ENCODE measurements at regions not wholly inside any gene's neighbourhood (a gene's known extent, or its start where the extent isn't known, plus 50 kb on each side); places are given as distances from the start of the nearest gene placed in this dataset.

DNA sequence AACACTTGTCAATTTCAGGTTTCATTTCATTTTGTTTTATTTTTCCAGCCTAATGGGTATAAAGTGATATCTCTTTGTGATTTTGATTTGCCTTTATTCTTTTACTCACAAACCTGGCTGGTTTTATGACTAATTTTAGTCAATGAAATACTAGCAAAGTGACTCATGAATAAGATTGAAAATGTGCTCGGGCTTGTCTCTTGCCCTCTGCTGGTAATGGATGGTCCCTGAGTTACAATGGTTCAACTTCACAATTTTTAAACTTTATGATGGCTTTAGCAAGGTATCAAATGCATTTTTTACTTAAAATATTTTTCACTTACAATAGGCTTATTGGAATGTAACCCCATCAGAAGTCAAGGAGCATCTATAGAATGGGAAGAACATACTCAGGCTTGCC, 431.4 kb upstream of the CCNG1 start:
- DNase-seq (ENCODE audit: low read depth) = no peak

DNA sequence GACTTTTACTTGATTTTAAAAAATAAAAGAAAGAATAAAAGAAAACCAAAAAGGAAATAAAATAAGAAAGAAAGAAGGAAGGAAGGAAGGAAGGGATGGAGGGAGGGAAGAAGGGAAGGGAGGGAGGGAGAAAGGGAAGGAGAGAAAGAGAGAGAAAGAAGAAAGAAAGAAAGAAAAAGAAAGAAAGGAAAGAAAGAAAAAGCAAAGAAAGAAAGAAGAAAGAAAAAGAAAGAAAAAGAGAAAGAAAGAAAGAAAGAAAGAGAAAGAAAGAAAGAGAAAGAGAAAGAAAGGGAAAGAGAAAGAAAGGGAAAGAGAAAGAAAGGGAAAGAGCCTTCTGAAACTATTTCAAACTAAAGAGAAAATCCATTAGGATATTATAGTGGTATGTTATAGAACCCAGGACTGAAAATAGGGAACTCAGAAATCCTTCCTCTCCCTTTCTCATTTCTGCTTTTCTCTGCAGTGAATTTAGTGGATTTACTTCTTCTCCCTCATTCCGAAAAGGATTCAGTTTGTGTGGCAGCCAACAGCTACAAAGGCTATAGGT, 414.7 kb upstream of the CCNG1 start:
- H3K4me3 ChIP-seq (ENCODE audit: control insufficient read depth, low read depth, low read length) = no peak overlapping the region
- TF ChIP-seq, protein P1, sequence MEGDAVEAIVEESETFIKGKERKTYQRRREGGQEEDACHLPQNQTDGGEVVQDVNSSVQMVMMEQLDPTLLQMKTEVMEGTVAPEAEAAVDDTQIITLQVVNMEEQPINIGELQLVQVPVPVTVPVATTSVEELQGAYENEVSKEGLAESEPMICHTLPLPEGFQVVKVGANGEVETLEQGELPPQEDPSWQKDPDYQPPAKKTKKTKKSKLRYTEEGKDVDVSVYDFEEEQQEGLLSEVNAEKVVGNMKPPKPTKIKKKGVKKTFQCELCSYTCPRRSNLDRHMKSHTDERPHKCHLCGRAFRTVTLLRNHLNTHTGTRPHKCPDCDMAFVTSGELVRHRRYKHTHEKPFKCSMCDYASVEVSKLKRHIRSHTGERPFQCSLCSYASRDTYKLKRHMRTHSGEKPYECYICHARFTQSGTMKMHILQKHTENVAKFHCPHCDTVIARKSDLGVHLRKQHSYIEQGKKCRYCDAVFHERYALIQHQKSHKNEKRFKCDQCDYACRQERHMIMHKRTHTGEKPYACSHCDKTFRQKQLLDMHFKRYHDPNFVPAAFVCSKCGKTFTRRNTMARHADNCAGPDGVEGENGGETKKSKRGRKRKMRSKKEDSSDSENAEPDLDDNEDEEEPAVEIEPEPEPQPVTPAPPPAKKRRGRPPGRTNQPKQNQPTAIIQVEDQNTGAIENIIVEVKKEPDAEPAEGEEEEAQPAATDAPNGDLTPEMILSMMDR (IDR thresholded peaks at IDR 0.05; ENCODE audit: control insufficient read depth, insufficient read depth, low read depth, low read length, missing control alignments) = no peak
- no peak for DNase-seq (ENCODE audit: low read depth)

More for the DNA sequence above, 431.4 kb upstream of the CCNG1 start:
- no peak overlapping the region for H3K4me3 ChIP-seq (ENCODE audit: control insufficient read depth, low read depth, low read length)
- TF ChIP-seq, protein P1 (IDR thresholded peaks at IDR 0.05; ENCODE audit: control insufficient read depth, insufficient read depth, low read depth, low read length, missing control alignments) = no peak

DNA sequence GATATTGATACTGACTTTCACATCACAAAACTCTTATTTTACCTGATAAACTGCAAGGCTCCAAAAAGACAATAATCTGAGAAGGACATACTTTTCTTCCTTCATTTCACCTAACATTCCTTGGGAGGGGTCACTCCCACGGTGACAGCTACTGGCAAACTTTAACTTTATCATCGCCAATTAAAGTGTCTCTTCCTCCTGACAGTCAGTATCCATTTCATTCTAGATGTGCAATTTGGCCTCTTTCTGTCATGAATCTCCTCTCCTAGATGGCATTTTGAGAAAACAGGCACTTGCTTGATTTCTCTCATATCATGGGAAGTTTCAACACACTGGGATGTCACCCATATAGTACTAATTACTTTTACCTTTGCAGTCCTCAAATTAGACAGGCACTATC, 413.5 kb upstream of the CCNG1 start:
- TF ChIP-seq, protein P1 (IDR thresholded peaks at IDR 0.05; ENCODE audit: control insufficient read depth, insufficient read depth, low read depth, low read length, missing control alignments) = no peak
- no peak overlapping the region for H3K4me3 ChIP-seq (ENCODE audit: control insufficient read depth, low read depth, low read length)
- no peak for DNase-seq (ENCODE audit: low read depth)

DNA sequence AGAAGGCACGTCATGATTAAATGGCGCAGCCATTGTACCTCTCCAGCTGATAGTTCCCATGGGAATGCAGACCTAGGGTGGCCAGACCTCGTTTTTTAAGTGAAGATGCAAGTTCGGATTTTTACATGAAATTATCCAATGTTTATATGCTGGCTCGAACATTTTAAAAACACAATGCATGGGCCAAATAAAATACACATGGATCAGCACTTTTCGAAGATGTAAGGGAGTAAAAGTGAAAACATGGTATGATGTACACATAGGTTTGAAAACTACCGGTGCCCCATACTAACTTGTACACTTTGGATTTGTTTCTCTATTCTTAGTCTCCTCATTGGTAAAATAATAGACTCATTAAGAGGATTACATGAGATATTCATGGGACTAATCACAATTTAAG, 412.5 kb upstream of the CCNG1 start:
- no peak for DNase-seq (ENCODE audit: low read depth)
- no peak overlapping the region for H3K4me3 ChIP-seq (ENCODE audit: control insufficient read depth, low read depth, low read length)
- TF ChIP-seq, protein P1 (IDR thresholded peaks at IDR 0.05; ENCODE audit: control insufficient read depth, insufficient read depth, low read depth, low read length, missing control alignments) = no peak

DNA sequence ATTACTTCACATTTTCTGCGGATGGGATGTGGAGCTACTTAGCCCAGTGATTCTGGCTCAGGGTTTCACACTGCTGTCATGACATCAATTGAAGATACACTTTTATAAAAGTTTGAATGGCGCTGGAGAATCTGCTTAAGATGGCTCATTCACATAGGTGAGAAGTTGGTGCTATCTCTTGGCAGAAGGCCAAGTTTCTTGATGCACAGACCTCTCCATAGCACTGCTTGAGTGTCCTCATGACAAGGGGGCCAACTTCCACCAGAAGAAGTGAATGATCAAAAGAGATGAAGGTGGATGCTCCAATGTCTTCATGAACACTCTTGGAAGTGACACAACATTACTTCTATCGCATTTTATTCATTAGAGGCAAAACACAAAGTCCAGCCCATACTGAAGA, 403.7 kb upstream of the CCNG1 start:
- TF ChIP-seq, protein P1 (IDR thresholded peaks at IDR 0.05; ENCODE audit: control insufficient read depth, insufficient read depth, low read depth, low read length, missing control alignments) = no peak
- DNase-seq (ENCODE audit: low read depth) = no peak
- H3K4me3 ChIP-seq (ENCODE audit: control insufficient read depth, low read depth, low read length) = no peak overlapping the region

DNA sequence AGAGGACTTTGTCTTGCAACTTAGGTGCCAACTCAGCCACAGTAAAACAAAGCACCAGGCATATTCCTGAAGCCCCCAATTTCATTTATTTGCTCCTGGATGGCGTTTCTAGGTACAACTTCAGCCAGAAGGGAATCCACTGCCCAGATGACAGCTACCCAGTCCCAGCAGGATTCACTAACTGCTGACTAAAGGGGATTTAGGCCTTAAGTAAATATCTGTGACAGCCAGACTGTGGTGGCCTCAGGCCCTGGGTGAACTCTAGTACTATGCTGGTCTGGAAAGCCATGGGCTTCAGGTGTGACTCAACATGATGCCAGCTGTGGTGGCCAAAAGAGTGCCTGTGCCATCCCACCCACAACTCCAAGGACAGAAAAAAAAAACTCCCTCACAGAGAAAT, 396.1 kb upstream of the CCNG1 start:
- DNase-seq (ENCODE audit: low read depth) = no peak
- TF ChIP-seq, protein P1 (IDR thresholded peaks at IDR 0.05; ENCODE audit: control insufficient read depth, insufficient read depth, low read depth, low read length, missing control alignments) = no peak

DNA sequence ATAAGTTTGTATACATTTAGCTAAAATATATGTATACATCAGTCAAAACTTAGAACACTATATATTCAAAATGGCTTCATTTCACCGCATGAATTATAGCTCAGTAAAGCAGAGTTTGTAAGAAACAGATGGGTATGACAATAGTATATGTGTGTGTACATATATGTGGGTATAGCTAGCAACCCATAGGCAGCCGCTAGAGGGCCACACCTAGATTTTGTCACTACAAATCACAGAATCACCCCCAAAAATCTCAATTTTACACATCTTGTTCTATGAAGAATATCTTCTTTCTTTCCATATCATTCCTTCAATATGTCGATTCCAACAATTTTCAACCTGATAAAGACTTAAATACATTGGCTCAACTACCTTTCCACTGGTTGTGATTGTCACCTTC, 357.8 kb upstream of the CCNG1 start:
- TF ChIP-seq, protein P1 (IDR thresholded peaks at IDR 0.05; ENCODE audit: control insufficient read depth, insufficient read depth, low read depth, low read length, missing control alignments) = no peak
- no peak for DNase-seq (ENCODE audit: low read depth)
- no peak overlapping the region for H3K4me3 ChIP-seq (ENCODE audit: control insufficient read depth, low read depth, low read length)

More for the DNA sequence above, 396.1 kb upstream of the CCNG1 start:
- no peak overlapping the region for H3K4me3 ChIP-seq (ENCODE audit: control insufficient read depth, low read depth, low read length)

Data from AG09309 (cell line).